GDM1 (cell line): ENCODE measurements at regions not wholly inside any gene's neighbourhood (a gene's known extent, or its start where the extent isn't known, plus 50 kb on each side); places are given as distances from the start of the nearest gene placed in this dataset.

Experiments used
- DNase-seq: peaks from one replicate; lab custom pipeline; 2025; lab: John Stamatoyannopoulos, UW

GRCh38 chr9:28832168-28832770, 1259.0 kb upstream of the C9orf72 start:
- DNase-seq = no peak

GRCh38 chr9:28834156-28834555, 1260.9 kb upstream of the C9orf72 start:
- no peak for DNase-seq

- no peak for DNase-seq
These were observed 1266.6 kb upstream of the C9orf72 start for GRCh38 chr9:28839778-28840430.

GRCh38 chr9:28841775-28842174, 1268.5 kb upstream of the C9orf72 start:
- no peak for DNase-seq

GRCh38 chr9:28847331-28847730, 1274.0 kb upstream of the C9orf72 start:
- DNase-seq = no peak

GRCh38 chr9:28848671-28849070, 1275.4 kb upstream of the C9orf72 start:
- no peak for DNase-seq

GRCh38 chr9:28853477-28853876, 1280.2 kb upstream of the C9orf72 start:
- no peak for DNase-seq

- no peak for DNase-seq
These were observed 1293.7 kb upstream of the C9orf72 start for GRCh38 chr9:28866951-28867350.

GRCh38 chr9:28868228-28868990, 1295.1 kb upstream of the C9orf72 start:
- DNase-seq = no peak

GRCh38 chr9:28882529-28882928, 1309.2 kb upstream of the C9orf72 start:
- DNase-seq = no peak

GRCh38 chr9:28883234-28883633, 1310.0 kb upstream of the C9orf72 start:
- no peak for DNase-seq

- DNase-seq = no peak
These were observed 1314.1 kb upstream of the C9orf72 start for GRCh38 chr9:28887188-28887884.

GRCh38 chr9:28888806-28889205, 1315.5 kb upstream of the C9orf72 start:
- DNase-seq = no peak

GRCh38 chr9:28892538-28892937, 1319.3 kb upstream of the C9orf72 start:
- no peak for DNase-seq

- no peak for DNase-seq
These were observed 1326.0 kb upstream of the C9orf72 start for GRCh38 chr9:28899267-28899666.

GRCh38 chr9:28899926-28900325, 1326.6 kb upstream of the C9orf72 start:
- DNase-seq = no peak

GRCh38 chr9:28900406-28900805, 1327.1 kb upstream of the C9orf72 start:
- DNase-seq = no peak

GRCh38 chr9:28909526-28909925, 1336.2 kb upstream of the C9orf72 start:
- no peak for DNase-seq

- no peak for DNase-seq
These were observed 1339.3 kb upstream of the C9orf72 start for GRCh38 chr9:28912621-28913020.

- no peak for DNase-seq
These were observed 1342.1 kb upstream of the C9orf72 start for GRCh38 chr9:28915202-28915930.

GRCh38 chr9:28916348-28916747, 1343.1 kb upstream of the C9orf72 start:
- DNase-seq = no peak
